ENCODE measurements at regions not wholly inside any gene's neighbourhood (a gene's known extent, or its start where the extent isn't known, plus 50 kb on each side); places are given as distances from the start of the nearest gene placed in this dataset.

GRCh38 chr1:193951984-193952383, 765.6 kb upstream of the B3GALT2 start:
- no peaks in the 10 kb centered on the region for H3K4me1 Mint-ChIP-seq (ENCODE audit: low read depth)
- H3K27me3 Mint-ChIP-seq (ENCODE audit: low read depth) = no peaks in the 10 kb centered on the region
- H3K36me3 Mint-ChIP-seq (ENCODE audit: low read depth) = no peaks in the 10 kb centered on the region
- H3K27ac Mint-ChIP-seq = no peak overlapping the region
- no peak overlapping the region for H3K4me3 Mint-ChIP-seq
- peaks cover 2% of the 10 kb centered on the region for H3K9me3 Mint-ChIP-seq

- Mint-ChIP-seq H3K4me3 (no peak overlapping the region), H3K4me1 (ENCODE audit: low read depth) (no peaks in the 10 kb centered on the region), H3K9me3 (peaks cover 4% of the 10 kb centered on the region), H3K27me3 (ENCODE audit: low read depth) (no peaks in the 10 kb centered on the region), H3K36me3 (ENCODE audit: low read depth) (no peaks in the 10 kb centered on the region), H3K27ac (no peak overlapping the region)
These were observed 758.0 kb upstream of the B3GALT2 start for GRCh38 chr1:193944454-193944853.

DNA sequence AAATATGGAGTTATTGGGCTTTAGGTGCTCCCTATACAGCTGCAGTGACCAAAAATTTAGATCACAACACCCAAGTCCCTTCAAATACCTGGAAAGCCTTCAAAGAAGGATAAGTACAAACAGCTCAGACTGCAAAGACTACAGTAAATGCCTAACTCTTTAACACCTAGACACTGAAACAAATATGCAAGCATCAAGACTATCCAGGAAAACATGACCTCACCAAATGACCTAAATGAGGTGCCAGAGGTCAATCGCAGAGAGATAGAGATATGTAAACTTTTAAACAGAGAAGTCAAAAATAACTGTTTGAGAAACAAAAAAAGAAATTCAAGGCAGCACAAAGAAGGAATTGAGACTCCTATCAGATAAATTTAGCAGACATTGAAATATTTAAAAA, 753.8 kb upstream of the B3GALT2 start:
- no peaks in the 10 kb centered on the region for H3K36me3 Mint-ChIP-seq (ENCODE audit: low read depth)
- no peak overlapping the region for H3K4me3 Mint-ChIP-seq
- no peaks in the 10 kb centered on the region for H3K9me3 Mint-ChIP-seq
- H3K27me3 Mint-ChIP-seq (ENCODE audit: low read depth) = no peaks in the 10 kb centered on the region
- H3K4me1 Mint-ChIP-seq (ENCODE audit: low read depth) = no peaks in the 10 kb centered on the region
- no peak overlapping the region for H3K27ac Mint-ChIP-seq

DNA sequence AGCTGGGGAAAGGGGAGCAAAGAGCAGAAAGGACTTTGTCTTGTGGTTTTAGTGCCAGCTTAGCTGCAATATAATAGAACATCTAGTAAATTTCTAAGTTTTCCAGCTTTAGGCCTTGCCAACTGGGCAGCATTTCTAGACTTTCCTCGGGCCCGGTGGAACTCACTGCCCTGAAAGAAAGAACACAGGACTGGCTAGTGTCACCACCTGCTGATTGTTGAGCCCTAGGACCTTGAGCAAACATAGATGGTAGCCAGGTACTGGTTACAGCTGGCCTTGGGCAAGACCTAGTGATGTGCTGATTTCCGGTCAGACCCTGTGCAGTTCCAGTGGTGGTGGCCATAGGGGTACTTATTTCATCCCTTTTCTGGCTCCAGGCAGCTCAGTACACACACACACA, 753.2 kb upstream of the B3GALT2 start:
- H3K9me3 Mint-ChIP-seq = no peaks in the 10 kb centered on the region
- H3K4me3 Mint-ChIP-seq = no peak overlapping the region
- no peaks in the 10 kb centered on the region for H3K27me3 Mint-ChIP-seq (ENCODE audit: low read depth)
- no peaks in the 10 kb centered on the region for H3K36me3 Mint-ChIP-seq (ENCODE audit: low read depth)
- no peak overlapping the region for H3K27ac Mint-ChIP-seq
- H3K4me1 Mint-ChIP-seq (ENCODE audit: low read depth) = no peaks in the 10 kb centered on the region

GRCh38 chr1:193937308-193937707, 750.9 kb upstream of the B3GALT2 start:
- H3K9me3 Mint-ChIP-seq = no peaks in the 10 kb centered on the region
- no peaks in the 10 kb centered on the region for H3K27me3 Mint-ChIP-seq (ENCODE audit: low read depth)
- H3K4me1 Mint-ChIP-seq (ENCODE audit: low read depth) = no peaks in the 10 kb centered on the region
- H3K36me3 Mint-ChIP-seq (ENCODE audit: low read depth) = no peaks in the 10 kb centered on the region
- no peak overlapping the region for H3K27ac Mint-ChIP-seq
- no peak overlapping the region for H3K4me3 Mint-ChIP-seq

DNA sequence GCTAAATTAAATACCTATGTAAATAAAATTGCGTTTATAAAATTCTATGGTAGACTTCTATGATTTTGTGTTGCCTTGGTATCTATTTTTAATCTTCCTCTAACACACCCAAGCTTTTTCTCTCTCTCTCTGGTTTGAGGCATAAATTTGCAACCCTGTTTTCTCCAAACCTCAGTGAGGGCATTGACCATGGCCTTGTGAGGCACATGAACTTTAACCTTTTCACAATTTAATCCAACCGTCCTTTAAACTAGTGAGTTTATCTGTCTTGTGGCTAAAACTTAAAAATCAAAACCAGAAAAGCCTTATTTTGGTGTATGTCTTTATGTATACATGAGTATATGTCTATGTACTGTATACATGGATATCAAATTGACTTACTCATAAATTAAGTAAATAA, 746.6 kb upstream of the B3GALT2 start:
- no peaks in the 10 kb centered on the region for H3K4me1 Mint-ChIP-seq (ENCODE audit: low read depth)
- no peak overlapping the region for H3K27ac Mint-ChIP-seq
- H3K9me3 Mint-ChIP-seq = peaks cover 8% of the 10 kb centered on the region
- no peaks in the 10 kb centered on the region for H3K27me3 Mint-ChIP-seq (ENCODE audit: low read depth)
- H3K36me3 Mint-ChIP-seq (ENCODE audit: low read depth) = no peaks in the 10 kb centered on the region
- no peak overlapping the region for H3K4me3 Mint-ChIP-seq

GRCh38 chr1:193931356-193931755, 744.9 kb upstream of the B3GALT2 start:
- Mint-ChIP-seq H3K36me3 (ENCODE audit: low read depth) (no peaks in the 10 kb centered on the region), H3K4me3 (no peak overlapping the region), H3K9me3 (peaks cover 18% of the 10 kb centered on the region), H3K27me3 (ENCODE audit: low read depth) (no peaks in the 10 kb centered on the region), H3K27ac (no peak overlapping the region), H3K4me1 (ENCODE audit: low read depth) (no peaks in the 10 kb centered on the region)

- no peaks in the 10 kb centered on the region for H3K4me1 Mint-ChIP-seq (ENCODE audit: low read depth)
- H3K9me3 Mint-ChIP-seq = peaks cover 19% of the 10 kb centered on the region
- H3K27ac Mint-ChIP-seq = no peak overlapping the region
- no peak overlapping the region for H3K4me3 Mint-ChIP-seq
- no peaks in the 10 kb centered on the region for H3K36me3 Mint-ChIP-seq (ENCODE audit: low read depth)
- H3K27me3 Mint-ChIP-seq (ENCODE audit: low read depth) = no peaks in the 10 kb centered on the region
These were observed 743.1 kb upstream of the B3GALT2 start for GRCh38 chr1:193929374-193930033.

- Mint-ChIP-seq H3K27me3 (ENCODE audit: low read depth) (no peaks in the 10 kb centered on the region), H3K36me3 (ENCODE audit: low read depth) (no peaks in the 10 kb centered on the region), H3K4me3 (no peak overlapping the region), H3K4me1 (ENCODE audit: low read depth) (no peaks in the 10 kb centered on the region), H3K9me3 (peaks cover 22% of the 10 kb centered on the region), H3K27ac (no peak overlapping the region)
These were observed 741.1 kb upstream of the B3GALT2 start for GRCh38 chr1:193927550-193927949.

DNA sequence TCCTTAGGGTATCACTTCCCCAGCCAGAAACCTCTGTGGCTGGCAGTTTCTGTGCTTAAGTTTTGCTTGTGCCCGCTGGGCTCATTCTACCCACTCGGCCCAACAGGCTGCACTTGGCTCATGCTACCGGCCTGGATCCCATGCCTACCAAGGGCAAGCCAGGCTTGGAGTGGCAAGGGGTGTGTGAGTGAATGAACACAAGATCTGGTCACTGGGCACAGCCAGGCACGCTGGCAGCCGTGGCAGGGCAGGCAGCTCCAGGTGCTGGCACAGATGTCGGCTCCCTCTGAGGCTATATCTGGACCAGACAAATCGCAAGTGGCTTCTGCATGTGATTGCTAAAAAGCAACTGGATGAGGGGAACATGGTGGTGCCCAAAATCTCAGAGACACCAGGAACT, 740.5 kb upstream of the B3GALT2 start:
- H3K9me3 Mint-ChIP-seq = peaks cover 23% of the 10 kb centered on the region
- H3K36me3 Mint-ChIP-seq (ENCODE audit: low read depth) = no peaks in the 10 kb centered on the region
- H3K27me3 Mint-ChIP-seq (ENCODE audit: low read depth) = no peaks in the 10 kb centered on the region
- H3K4me3 Mint-ChIP-seq = no peak overlapping the region
- no peak overlapping the region for H3K27ac Mint-ChIP-seq
- no peaks in the 10 kb centered on the region for H3K4me1 Mint-ChIP-seq (ENCODE audit: low read depth)

GRCh38 chr1:193919827-193920226, 733.4 kb upstream of the B3GALT2 start:
- no peak overlapping the region for H3K27ac Mint-ChIP-seq
- H3K36me3 Mint-ChIP-seq (ENCODE audit: low read depth) = no peaks in the 10 kb centered on the region
- H3K4me1 Mint-ChIP-seq (ENCODE audit: low read depth) = no peaks in the 10 kb centered on the region
- no peaks in the 10 kb centered on the region for H3K27me3 Mint-ChIP-seq (ENCODE audit: low read depth)
- H3K4me3 Mint-ChIP-seq = no peak overlapping the region
- peaks cover 7% of the 10 kb centered on the region for H3K9me3 Mint-ChIP-seq

- no peak overlapping the region for H3K27ac Mint-ChIP-seq
- H3K27me3 Mint-ChIP-seq (ENCODE audit: low read depth) = no peaks in the 10 kb centered on the region
- H3K4me1 Mint-ChIP-seq (ENCODE audit: low read depth) = no peaks in the 10 kb centered on the region
- no peak overlapping the region for H3K4me3 Mint-ChIP-seq
- H3K9me3 Mint-ChIP-seq = no peaks in the 10 kb centered on the region
- no peaks in the 10 kb centered on the region for H3K36me3 Mint-ChIP-seq (ENCODE audit: low read depth)
These were observed 730.0 kb upstream of the B3GALT2 start for GRCh38 chr1:193916452-193916851.

GRCh38 chr1:193914871-193915270, 728.5 kb upstream of the B3GALT2 start:
- no peaks in the 10 kb centered on the region for H3K9me3 Mint-ChIP-seq
- no peaks in the 10 kb centered on the region for H3K4me1 Mint-ChIP-seq (ENCODE audit: low read depth)
- no peaks in the 10 kb centered on the region for H3K36me3 Mint-ChIP-seq (ENCODE audit: low read depth)
- no peak overlapping the region for H3K27ac Mint-ChIP-seq
- no peaks in the 10 kb centered on the region for H3K27me3 Mint-ChIP-seq (ENCODE audit: low read depth)
- no peak overlapping the region for H3K4me3 Mint-ChIP-seq

- Mint-ChIP-seq H3K4me3 (no peak overlapping the region), H3K4me1 (ENCODE audit: low read depth) (no peaks in the 10 kb centered on the region), H3K9me3 (peaks cover 4% of the 10 kb centered on the region), H3K27ac (no peak overlapping the region), H3K36me3 (ENCODE audit: low read depth) (no peaks in the 10 kb centered on the region), H3K27me3 (ENCODE audit: low read depth) (no peaks in the 10 kb centered on the region)
These were observed 723.1 kb upstream of the B3GALT2 start for GRCh38 chr1:193909406-193910082.

- Mint-ChIP-seq H3K4me3 (no peak overlapping the region), H3K9me3 (peaks cover 4% of the 10 kb centered on the region), H3K27ac (no peak overlapping the region), H3K27me3 (ENCODE audit: low read depth) (no peaks in the 10 kb centered on the region), H3K4me1 (ENCODE audit: low read depth) (no peaks in the 10 kb centered on the region), H3K36me3 (ENCODE audit: low read depth) (no peaks in the 10 kb centered on the region)
These were observed 719.1 kb upstream of the B3GALT2 start for GRCh38 chr1:193905288-193906085.
